H9 (cell line): ENCODE measurements at regions not wholly inside any gene's neighbourhood (a gene's known extent, or its start where the extent isn't known, plus 50 kb on each side); places are given as distances from the start of the nearest gene placed in this dataset.

Experiments
- DNase-seq: peaks from one replicate; pipeline ENCODE4 v3.0.0-alpha.2; 2017
- H2AFZ ChIP-seq: one replicate; pipeline ENCODE4 v1.6.1; 2013; ENCODE audit warnings: mild to moderate bottlenecking, low read length, control low read depth, moderate library complexity
- H2AK5ac ChIP-seq: 2 replicates; pipeline ENCODE4 v1.6.1; 2013; ENCODE audit warnings: low read length, control low read depth, mixed read lengths; ENCODE audit not compliant: insufficient read length
- H2BK120ac ChIP-seq: one replicate; pipeline ENCODE4 v1.6.1; 2013; ENCODE audit warnings: low read depth, mild to moderate bottlenecking, low read length, control low read depth, inconsistent platforms; ENCODE audit not compliant: poor library complexity, severe bottlenecking
- H2BK12ac ChIP-seq: 2 replicates; pipeline ENCODE4 v1.6.1; 2013; ENCODE audit warnings: low read length, control low read depth, mixed read lengths, low read depth; ENCODE audit not compliant: insufficient read length
- H2BK15ac ChIP-seq: 2 replicates; pipeline ENCODE4 v1.6.1; 2013; ENCODE audit warnings: low read depth, low read length, control low read depth
- H2BK20ac ChIP-seq: one replicate; pipeline ENCODE4 v1.6.1; 2013; ENCODE audit warnings: low read depth, mild to moderate bottlenecking, low read length, control low read depth, inconsistent platforms; ENCODE audit not compliant: poor library complexity, severe bottlenecking
- H2BK5ac ChIP-seq: 2 replicates; pipeline ENCODE4 v1.6.1; 2013; ENCODE audit warnings: low read length, control low read depth, mixed read lengths; ENCODE audit not compliant: insufficient read length
- H3K14ac ChIP-seq: 2 replicates; pipeline ENCODE4 v1.6.1; 2013; ENCODE audit warnings: low read length, control low read depth; ENCODE audit not compliant: insufficient read depth
- H3K18ac ChIP-seq: 2 replicates; pipeline ENCODE4 v1.6.1; 2013; ENCODE audit warnings: low read depth, mild to moderate bottlenecking, mixed read lengths, low read length, control low read depth; ENCODE audit not compliant: insufficient read length
- H3K23ac ChIP-seq: 2 replicates; pipeline ENCODE4 v1.6.1; 2013; ENCODE audit warnings: low read length, control low read depth, mixed read lengths, low read depth; ENCODE audit not compliant: insufficient read length
- H3K23me2 ChIP-seq: 2 replicates; pipeline ENCODE4 v1.6.1; 2013; ENCODE audit warnings: low read depth, mild to moderate bottlenecking, mixed read lengths, low read length, control low read depth; ENCODE audit not compliant: insufficient read length, poor library complexity, severe bottlenecking
- H3K27ac ChIP-seq: 2 replicates; pipeline ENCODE4 v1.5.1; 2013; ENCODE audit warnings: low read length, control low read depth, mixed read lengths, low read depth; ENCODE audit not compliant: insufficient read length
- H3K27me3 ChIP-seq: 2 replicates; pipeline ENCODE4 v1.6.1; 2013; ENCODE audit warnings: low read length, control low read depth, inconsistent platforms; ENCODE audit not compliant: insufficient read depth
- H3K4ac ChIP-seq: 2 replicates; pipeline ENCODE4 v1.6.1; 2013; ENCODE audit warnings: low read depth, mild to moderate bottlenecking, control low read depth, inconsistent platforms, low read length, moderate library complexity
- H3K4me1 ChIP-seq: 2 replicates; pipeline ENCODE4 v1.6.1; 2013; ENCODE audit warnings: low read length, control low read depth, inconsistent platforms; ENCODE audit not compliant: insufficient read depth
- H3K4me2 ChIP-seq: 2 replicates; pipeline ENCODE4 v1.6.1; 2013; ENCODE audit warnings: low read length, control low read depth, mixed read lengths; ENCODE audit not compliant: insufficient read length, insufficient read depth
- H3K56ac ChIP-seq: 2 replicates; pipeline ENCODE4 v1.6.1; 2013; ENCODE audit warnings: low read depth, mild to moderate bottlenecking, mixed read lengths, low read length, control low read depth; ENCODE audit not compliant: insufficient read length
- H3K79me1 ChIP-seq: 2 replicates; pipeline ENCODE4 v1.6.1; 2013; ENCODE audit warnings: low read depth, mild to moderate bottlenecking, moderate library complexity, low read length, control low read depth, inconsistent platforms; ENCODE audit not compliant: insufficient read depth, poor library complexity, severe bottlenecking
- H3K79me2 ChIP-seq: 2 replicates; pipeline ENCODE4 v1.6.1; 2013; ENCODE audit warnings: low read length, control low read depth, inconsistent platforms; ENCODE audit not compliant: insufficient read depth
- H3K9ac ChIP-seq: 2 replicates; pipeline ENCODE4 v1.6.1; 2013; ENCODE audit warnings: low read length, control low read depth, mixed read lengths; ENCODE audit not compliant: insufficient read length; ENCODE audit errors: extremely low read depth
- H3K9me3 ChIP-seq: one replicate; pipeline ENCODE4 v1.6.1; 2013; ENCODE audit warnings: low read depth, low read length, inconsistent platforms; ENCODE audit not compliant: control insufficient read depth
- H3T11ph ChIP-seq: one replicate; pipeline ENCODE4 v1.6.1; 2013; ENCODE audit warnings: mild to moderate bottlenecking, low read length, control low read depth, inconsistent platforms
- H4K20me1 ChIP-seq: one replicate; pipeline ENCODE4 v1.6.1; 2013; ENCODE audit not compliant: control insufficient read depth, insufficient read length, insufficient read depth
- H4K5ac ChIP-seq: 2 replicates; pipeline ENCODE4 v1.6.1; 2013; ENCODE audit warnings: low read depth, mild to moderate bottlenecking, mixed read lengths, low read length, control low read depth; ENCODE audit not compliant: insufficient read length
- H4K8ac ChIP-seq: replicated peaks from 2 replicates; pipeline ENCODE4 v1.6.1; 2013; ENCODE audit warnings: low read length, control low read depth, mixed read lengths, low read depth; ENCODE audit not compliant: insufficient read length
- H4K91ac ChIP-seq: 2 replicates; pipeline ENCODE4 v1.6.1; 2013; ENCODE audit warnings: low read depth, mild to moderate bottlenecking, moderate library complexity, mixed read lengths, low read length, control low read depth; ENCODE audit not compliant: insufficient read length
- H3K27ac Mint-ChIP-seq, 3 experiments: 2 replicates in 2 of 3; 3 replicates in 1 of 3; pipeline ENCODE4 v1.8.0; 2020 to 2021; ENCODE audit warnings: mixed read lengths in 3 of 3, mild to moderate bottlenecking in 1 of 3, moderate library complexity in 1 of 3
- H3K27me3 Mint-ChIP-seq: 2 replicates; pipeline ENCODE4 v1.8.0; 2021; ENCODE audit warnings: low read depth, mild to moderate bottlenecking, moderate library complexity, mixed read lengths
- H3K36me3 Mint-ChIP-seq, 3 experiments: 2 replicates in 2 of 3; 3 replicates in 1 of 3; pipeline ENCODE4 v1.8.0; 2020 to 2021; ENCODE audit warnings: low read depth in 3 of 3, mixed read lengths in 3 of 3; ENCODE audit not compliant: insufficient read depth in 1 of 3
- H3K4me1 Mint-ChIP-seq, 2 experiments: 2 replicates each; pipeline ENCODE4 v1.8.0; 2020; ENCODE audit warnings: mixed read lengths in 2 of 2
- H3K4me3 Mint-ChIP-seq, 2 experiments: 2 replicates in 1 of 2; 3 replicates in 1 of 2; pipeline ENCODE4 v1.8.0; 2020 to 2021; ENCODE audit warnings: mild to moderate bottlenecking in 2 of 2, mixed read lengths in 2 of 2, moderate library complexity in 1 of 2
- H3K9me3 Mint-ChIP-seq, 2 experiments: 2 replicates in 1 of 2; 3 replicates in 1 of 2; pipeline ENCODE4 v1.8.0; 2020; ENCODE audit warnings: mild to moderate bottlenecking in 2 of 2, mixed read lengths in 2 of 2, moderate library complexity in 1 of 2
- WGBS: extraction: QIAGEN DNeasy Blood & Tissue Kit; methylation state at CpG from one replicate; pipeline ENCODE4 v1.1.7; 2013; ENCODE audit warnings: missing lambda C conversion rate, low lambda C conversion rate, mixed read lengths; ENCODE audit not compliant: insufficient read length; ENCODE audit errors: extremely low coverage; 5-methylcytosine and 5-hydroxymethylcytosine counted together
- TF ChIP-seq, protein P1 (sequence below): fragments of 200-600 bp; sonication (generic); conservative IDR thresholded peaks from 3 replicates; pipeline ENCODE4 v1.8.0; 2021; ENCODE audit warnings: antibody characterized with exemption, mild to moderate bottlenecking

DNA sequence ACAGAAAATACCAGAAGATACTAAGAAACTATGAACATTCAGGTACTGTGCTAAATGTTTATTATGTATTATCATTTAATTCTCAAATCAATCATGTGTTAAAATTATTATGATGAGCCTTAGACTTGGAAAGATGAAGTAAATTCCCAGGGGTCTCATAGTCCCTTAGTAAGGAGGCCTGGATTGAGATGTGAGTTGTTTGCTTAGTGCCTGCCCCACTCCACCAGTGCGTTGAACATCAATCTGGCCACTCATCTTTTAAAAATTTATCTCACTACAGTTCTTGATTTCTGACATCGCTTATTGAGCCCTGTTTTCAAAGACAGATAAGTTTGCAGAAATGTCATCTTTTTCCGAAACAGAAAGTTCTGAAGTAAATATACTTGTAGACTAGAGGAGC, 618.4 kb upstream of the SEMA3D start:
- no peak overlapping the region for H2AK5ac ChIP-seq
- no peak overlapping the region for H3K9ac ChIP-seq
- Mint-ChIP-seq H3K27me3 (no peaks in the 10 kb centered on the region), H3K4me1 (no peaks in the 10 kb centered on the region), H3K9me3 (no peaks in the 10 kb centered on the region; a peak in 1 of 5 replicates), H3K36me3 (no peaks in the 10 kb centered on the region), H3K4me3 (no peak overlapping the region), H3K27ac (no peak overlapping the region)
- H2BK20ac ChIP-seq: no peak overlapping the region
- TF ChIP-seq, protein P1, sequence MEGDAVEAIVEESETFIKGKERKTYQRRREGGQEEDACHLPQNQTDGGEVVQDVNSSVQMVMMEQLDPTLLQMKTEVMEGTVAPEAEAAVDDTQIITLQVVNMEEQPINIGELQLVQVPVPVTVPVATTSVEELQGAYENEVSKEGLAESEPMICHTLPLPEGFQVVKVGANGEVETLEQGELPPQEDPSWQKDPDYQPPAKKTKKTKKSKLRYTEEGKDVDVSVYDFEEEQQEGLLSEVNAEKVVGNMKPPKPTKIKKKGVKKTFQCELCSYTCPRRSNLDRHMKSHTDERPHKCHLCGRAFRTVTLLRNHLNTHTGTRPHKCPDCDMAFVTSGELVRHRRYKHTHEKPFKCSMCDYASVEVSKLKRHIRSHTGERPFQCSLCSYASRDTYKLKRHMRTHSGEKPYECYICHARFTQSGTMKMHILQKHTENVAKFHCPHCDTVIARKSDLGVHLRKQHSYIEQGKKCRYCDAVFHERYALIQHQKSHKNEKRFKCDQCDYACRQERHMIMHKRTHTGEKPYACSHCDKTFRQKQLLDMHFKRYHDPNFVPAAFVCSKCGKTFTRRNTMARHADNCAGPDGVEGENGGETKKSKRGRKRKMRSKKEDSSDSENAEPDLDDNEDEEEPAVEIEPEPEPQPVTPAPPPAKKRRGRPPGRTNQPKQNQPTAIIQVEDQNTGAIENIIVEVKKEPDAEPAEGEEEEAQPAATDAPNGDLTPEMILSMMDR: no peak
- H2BK120ac ChIP-seq: no peak overlapping the region
- H3K4me1 ChIP-seq: no peaks in the 10 kb centered on the region
- H2AFZ ChIP-seq: no peak overlapping the region
- no peaks in the 10 kb centered on the region for H3K27me3 ChIP-seq
- H2BK5ac ChIP-seq: no peak overlapping the region
- no peak overlapping the region for H3K14ac ChIP-seq
- H3K79me1 ChIP-seq: no peaks in the 10 kb centered on the region
- no peak overlapping the region for H4K5ac ChIP-seq
- H3K4me2 ChIP-seq: no peak overlapping the region
- no peak overlapping the region for H2BK15ac ChIP-seq
- H3K23me2 ChIP-seq: no peaks in the 10 kb centered on the region
- H3K23ac ChIP-seq: no peak overlapping the region
- H3K4ac ChIP-seq: no peak overlapping the region
- H3K27ac ChIP-seq: no peak overlapping the region
- no peak overlapping the region for H2BK12ac ChIP-seq
- H3K9me3 ChIP-seq: no peaks in the 10 kb centered on the region
- no peak overlapping the region for H4K8ac ChIP-seq
- WGBS: no CpG with 5 or more reads among the region's 3 CpGs
- no peaks in the 10 kb centered on the region for H3K79me2 ChIP-seq
- H3K56ac ChIP-seq: no peak overlapping the region
- DNase-seq: no peak
- H3T11ph ChIP-seq: no peak overlapping the region
- H4K20me1 ChIP-seq: no peaks in the 10 kb centered on the region
- no peak overlapping the region for H4K91ac ChIP-seq
- H3K18ac ChIP-seq: no peak overlapping the region
